Kidney (tissue), 13 donors: ENCODE measurements at regions not wholly inside any gene's neighbourhood (a gene's known extent, or its start where the extent isn't known, plus 50 kb on each side); places are given as distances from the start of the nearest gene placed in this dataset.

Source experiments
- DNase-seq, 5 donors: peaks; one replicate each; pipeline ENCODE4 v3.0.0-alpha.2; 2013 to 2020
- FAIRE-seq: peaks from 2 replicates; lab custom pipeline; 2012; peaks lifted over from hg19 to GRCh38; lab: Jason Lieb, UNC
- H3K27ac ChIP-seq, 2 donors: one replicate each; pipeline ENCODE4 v1.7.0; 2013; ENCODE audit warnings: low read depth in 2 of 2, low read length in 2 of 2, inconsistent platforms in 1 of 2
- H3K27me3 ChIP-seq: one replicate; pipeline ENCODE4 v1.7.1; 2013; ENCODE audit warnings: low read length, inconsistent platforms; ENCODE audit not compliant: control insufficient read depth, insufficient read depth
- H3K36me3 ChIP-seq, 3 donors: one replicate each; pipeline versions ENCODE4 v1.7.0 to v1.7.1; 2013; ENCODE audit warnings: low read length in 3 of 3, control low read depth in 1 of 3, inconsistent platforms in 1 of 3; ENCODE audit not compliant: insufficient read depth in 3 of 3, control insufficient read depth in 2 of 3
- H3K4me1 ChIP-seq, 3 donors: one replicate each; pipeline versions ENCODE4 v1.7.0 to v1.7.1; 2013; ENCODE audit warnings: low read length in 3 of 3, inconsistent platforms in 1 of 3, low read depth in 1 of 3; ENCODE audit not compliant: control insufficient read depth in 2 of 3, insufficient read depth in 2 of 3
- H3K4me3 ChIP-seq, 3 donors: one replicate each; pipeline versions ENCODE4 v1.7.0 to v1.8.1; 2013; ENCODE audit warnings: low read length in 3 of 3, control low read depth in 1 of 3, inconsistent platforms in 1 of 3
- H3K9ac ChIP-seq, 3 donors: one replicate each; pipeline versions ENCODE4 v1.7.0 to v1.7.1; 2013; ENCODE audit warnings: low read length in 3 of 3, control low read depth in 1 of 3, inconsistent platforms in 1 of 3
- H3K9me3 ChIP-seq, 3 donors: one replicate each; pipeline versions ENCODE4 v1.7.0 to v1.7.1; 2013; ENCODE audit warnings: low read length in 3 of 3, control low read depth in 1 of 3, inconsistent platforms in 1 of 3; ENCODE audit not compliant: control insufficient read depth in 2 of 3, insufficient read depth in 1 of 3
- CTCF ChIP-seq: IDR thresholded peaks from 3 replicates; pipeline ENCODE4 v1.5.1; 2012; ENCODE audit warnings: mild to moderate bottlenecking, moderate library complexity, borderline replicate concordance; ENCODE audit not compliant: insufficient read depth; ENCODE audit errors: extremely low read depth
- intact Hi-C: fragments of 100-400 bp; cut with DNase I; formaldehyde crosslinking; loops from one replicate; pipeline ENCODE4 v1.11.1; 2022
- donor health status: control.
- donor health status: control.
- donor health status: control.
- donor health status: control.
- donor health status: control.
- donor health status: DM: yes; HTN: yes; CAD: no.
- donor health status: Normal renal cell carcinoma (clear cell type).

DNA sequence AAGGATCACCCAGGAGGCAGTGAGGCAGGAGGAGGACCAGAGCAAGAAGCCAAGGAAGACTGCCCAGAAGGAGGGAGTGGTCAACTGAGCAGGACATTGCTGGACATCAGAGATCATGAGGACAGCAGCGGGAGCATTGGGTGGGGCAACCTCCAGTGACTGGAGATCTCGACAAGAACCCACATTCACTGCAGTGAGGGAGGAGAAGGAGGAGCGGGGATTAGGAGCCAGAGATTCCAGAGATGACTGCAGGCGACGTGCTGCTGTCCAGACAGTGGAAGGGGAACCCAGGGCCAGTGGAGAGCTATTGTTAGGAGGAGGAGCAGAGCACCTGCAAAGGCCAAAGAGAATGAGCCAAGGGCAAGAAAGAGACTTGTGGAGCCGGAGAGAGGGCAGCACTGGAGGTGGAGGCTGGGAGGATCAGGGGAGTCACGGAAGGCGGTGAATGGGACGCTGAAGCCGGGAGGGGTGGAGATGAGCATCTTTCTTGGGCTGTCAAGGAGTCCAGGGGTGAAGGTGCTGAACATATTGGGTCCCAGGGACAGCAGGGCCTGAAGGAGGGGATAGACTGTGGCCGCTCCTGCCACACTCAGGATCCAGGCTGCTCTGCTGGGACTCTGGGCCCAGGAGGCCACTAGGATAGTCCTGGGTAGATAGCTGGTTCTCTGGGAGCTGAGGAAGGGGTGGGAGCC is 140.1 kb upstream of the UNC5B start:
- no peak for FAIRE-seq
- no peaks in the 10 kb centered on the region for H3K4me1 ChIP-seq
- no peak overlapping the region for H3K9ac ChIP-seq
- no peak for TF ChIP-seq CTCF
- intact Hi-C loops = no loop called here
- no peak overlapping the region for H3K27ac ChIP-seq
- H3K9me3 ChIP-seq = no peaks in the 10 kb centered on the region
- no peaks in the 10 kb centered on the region for H3K36me3 ChIP-seq
- no peaks in the 10 kb centered on the region for H3K27me3 ChIP-seq
- DNase-seq = peak in 1 of 5 donors; percentile 30
- no peak overlapping the region for H3K4me3 ChIP-seq

- no peaks in the 10 kb centered on the region for H3K4me1 ChIP-seq
- H3K9me3 ChIP-seq = no peaks in the 10 kb centered on the region
- FAIRE-seq = no peak
- H3K4me3 ChIP-seq = no peak overlapping the region
- no peak for TF ChIP-seq CTCF
- H3K9ac ChIP-seq = no peak overlapping the region
- H3K36me3 ChIP-seq = no peaks in the 10 kb centered on the region
- H3K27me3 ChIP-seq = no peaks in the 10 kb centered on the region
- intact Hi-C loops = no loop called here
- peak in 2 of 5 donors; percentile 13 to 31 for DNase-seq
- no peak overlapping the region for H3K27ac ChIP-seq
Measured at GRCh38 chr10:71072823-71073210, 139.6 kb upstream of the UNC5B start.

GRCh38 chr10:71073451-71074175 is 138.8 kb upstream of the UNC5B start:
- DNase-seq (peak in 2 of 5 donors; percentile 26 to 35), FAIRE-seq (no peak)
- no peak overlapping the region for H3K9ac ChIP-seq
- no peaks in the 10 kb centered on the region for H3K36me3 ChIP-seq
- H3K4me3 ChIP-seq = no peak overlapping the region
- H3K4me1 ChIP-seq = no peaks in the 10 kb centered on the region
- no peaks in the 10 kb centered on the region for H3K9me3 ChIP-seq
- intact Hi-C loops = no loop called here
- TF ChIP-seq CTCF = no peak
- H3K27me3 ChIP-seq = no peaks in the 10 kb centered on the region
- no peak overlapping the region for H3K27ac ChIP-seq
